ENCODE measurements at regions not wholly inside any gene's neighbourhood (a gene's known extent, or its start where the extent isn't known, plus 50 kb on each side); places are given as distances from the start of the nearest gene placed in this dataset.

DNA sequence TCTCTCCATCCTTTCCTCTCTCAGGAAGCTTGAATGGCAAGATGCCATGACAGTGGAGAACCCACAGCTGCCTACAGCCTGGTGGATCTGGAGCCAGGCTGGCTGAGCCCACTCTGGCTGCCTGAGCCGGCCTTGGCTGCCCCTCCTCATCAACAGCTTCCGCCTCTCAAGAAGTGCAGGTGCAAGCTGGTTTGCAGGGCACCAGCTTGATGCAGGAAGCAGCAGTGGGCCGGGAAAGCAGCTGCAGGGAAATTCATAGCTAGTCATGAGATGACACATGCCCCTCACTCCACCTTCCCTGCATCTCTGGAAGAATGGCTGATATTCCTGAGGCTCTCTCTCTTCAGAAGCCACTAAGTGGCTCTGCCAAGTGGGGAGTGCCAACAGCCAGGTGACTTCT lies 289.1 kb downstream of the RPS29 start:
- Histone ChIP-seq H4K5ac (ENCODE audit: insufficient read length, low read depth, low read length) (no peak overlapping the region), H3K79me1 (ENCODE audit: insufficient read depth, low read depth, low read length, poor library complexity, severe bottlenecking) (no peaks in the 10 kb centered on the region), H3K9me3 (ENCODE audit: control insufficient read depth, low read depth, low read length) (no peaks in the 10 kb centered on the region), H2BK5ac (ENCODE audit: insufficient read length, low read length) (no peak overlapping the region), H4K20me1 (ENCODE audit: control insufficient read depth, insufficient read depth, insufficient read length) (no peaks in the 10 kb centered on the region), H3K4ac (ENCODE audit: low read depth, low read length) (no peak overlapping the region), H2BK12ac (ENCODE audit: insufficient read length, low read depth, low read length) (no peak overlapping the region), H2AFZ (ENCODE audit: low read length) (no peak overlapping the region), H2BK120ac (ENCODE audit: low read depth, low read length, poor library complexity, severe bottlenecking) (no peak overlapping the region), H3K27me3 (ENCODE audit: insufficient read depth, low read length) (no peaks in the 10 kb centered on the region), H2BK15ac (ENCODE audit: low read depth, low read length) (0 out of 2 replicates have a peak overlapping the region, but pooled peaks have one; percentile 42), H4K91ac (ENCODE audit: insufficient read length, low read depth, low read length) (no peak overlapping the region), H3K9ac (ENCODE audit: extremely low read depth, insufficient read length, low read length) (no peak overlapping the region), H2BK20ac (ENCODE audit: low read depth, low read length, poor library complexity, severe bottlenecking) (no peak overlapping the region), H3K14ac (ENCODE audit: insufficient read depth, low read length) (no peak overlapping the region; the same call in 1 of the 2 replicates), H3K23me2 (ENCODE audit: insufficient read length, low read depth, low read length, poor library complexity, severe bottlenecking) (no peaks in the 10 kb centered on the region), H3K23ac (ENCODE audit: insufficient read length, low read depth, low read length) (no peak overlapping the region), H3K4me2 (ENCODE audit: insufficient read depth, insufficient read length, low read length) (no peak overlapping the region), H4K8ac (replicated peaks; ENCODE audit: insufficient read length, low read depth, low read length) (no peak overlapping the region), H3K56ac (ENCODE audit: insufficient read length, low read depth, low read length) (no peak overlapping the region), H3K18ac (ENCODE audit: insufficient read length, low read depth, low read length) (no peak overlapping the region), H3K4me1 (ENCODE audit: insufficient read depth, low read length) (no peaks in the 10 kb centered on the region), H2AK5ac (ENCODE audit: insufficient read length, low read length) (no peak overlapping the region), H3K79me2 (ENCODE audit: insufficient read depth, low read length) (no peaks in the 10 kb centered on the region), H3T11ph (ENCODE audit: low read length) (no peak overlapping the region), H3K27ac (ENCODE audit: insufficient read length, low read depth, low read length) (no peak overlapping the region)
- no peak for DNase-seq
- Mint-ChIP-seq H3K27ac (no peak overlapping the region; a peak in 1 of 7 replicates), H3K27me3 (ENCODE audit: low read depth) (peaks cover 3% of the 10 kb centered on the region), H3K36me3 (ENCODE audit: insufficient read depth in 1 of 3, low read depth in 3 of 3) (no peaks in the 10 kb centered on the region), H3K9me3 (no peaks in the 10 kb centered on the region), H3K4me1 (peaks cover 4 to 10% of the 10 kb centered on the region in 2 experiments), H3K4me3 (no peak overlapping the region)
- TF ChIP-seq, protein P1, sequence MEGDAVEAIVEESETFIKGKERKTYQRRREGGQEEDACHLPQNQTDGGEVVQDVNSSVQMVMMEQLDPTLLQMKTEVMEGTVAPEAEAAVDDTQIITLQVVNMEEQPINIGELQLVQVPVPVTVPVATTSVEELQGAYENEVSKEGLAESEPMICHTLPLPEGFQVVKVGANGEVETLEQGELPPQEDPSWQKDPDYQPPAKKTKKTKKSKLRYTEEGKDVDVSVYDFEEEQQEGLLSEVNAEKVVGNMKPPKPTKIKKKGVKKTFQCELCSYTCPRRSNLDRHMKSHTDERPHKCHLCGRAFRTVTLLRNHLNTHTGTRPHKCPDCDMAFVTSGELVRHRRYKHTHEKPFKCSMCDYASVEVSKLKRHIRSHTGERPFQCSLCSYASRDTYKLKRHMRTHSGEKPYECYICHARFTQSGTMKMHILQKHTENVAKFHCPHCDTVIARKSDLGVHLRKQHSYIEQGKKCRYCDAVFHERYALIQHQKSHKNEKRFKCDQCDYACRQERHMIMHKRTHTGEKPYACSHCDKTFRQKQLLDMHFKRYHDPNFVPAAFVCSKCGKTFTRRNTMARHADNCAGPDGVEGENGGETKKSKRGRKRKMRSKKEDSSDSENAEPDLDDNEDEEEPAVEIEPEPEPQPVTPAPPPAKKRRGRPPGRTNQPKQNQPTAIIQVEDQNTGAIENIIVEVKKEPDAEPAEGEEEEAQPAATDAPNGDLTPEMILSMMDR (conservative IDR thresholded peaks at IDR 0.05), result no peak
- WGBS (ENCODE audit: extremely low coverage, insufficient read length, low lambda C conversion rate), result no CpG with 5 or more reads among the region's 3 CpGs

All from H9 (cell line).